ENCODE measurements at regions not wholly inside any gene's neighbourhood (a gene's known extent, or its start where the extent isn't known, plus 50 kb on each side); places are given as distances from the start of the nearest gene placed in this dataset.

DNA sequence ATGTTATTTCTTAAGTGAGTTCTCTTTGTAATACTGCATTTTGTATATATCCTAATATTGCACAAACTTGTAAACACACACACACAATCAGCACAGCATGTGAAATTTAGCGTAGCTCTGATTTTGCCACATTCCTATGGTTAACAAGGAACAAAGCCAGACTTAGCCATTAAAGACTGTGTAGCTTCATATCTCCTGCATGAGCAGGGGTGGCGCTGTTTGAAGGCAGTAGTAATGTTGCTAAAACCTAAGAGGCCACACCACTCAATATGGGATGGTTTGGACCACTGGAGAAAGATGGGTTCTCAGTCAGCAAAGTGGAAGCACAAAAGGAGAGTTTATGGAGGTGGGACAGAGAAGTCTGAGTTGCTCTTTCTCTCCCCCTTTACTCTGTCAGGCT, 61.1 kb upstream of the RND3 start:
- no peak overlapping the region for H3K4me2 ChIP-seq (ENCODE audit: low read length)
- no peak overlapping the region for H3K27ac ChIP-seq (ENCODE audit: low read depth, low read length)
- no peaks in the 10 kb centered on the region for H4K20me1 ChIP-seq (ENCODE audit: insufficient read depth)
- H3K9me3 ChIP-seq (ENCODE audit: control insufficient read depth in 1 of 2, insufficient read depth in 1 of 2, low read depth in 1 of 2, low read length in 2 of 2), result no peaks in the 10 kb centered on the region
- no peaks in the 10 kb centered on the region for H3K27me3 ChIP-seq (ENCODE audit: insufficient read depth, low read length)
- ChIA-PET RAD21 (ENCODE audit: low non-redundant PET in 1 of 2, low total read pairs in 2 of 2, uncharacterized antibody in 2 of 2, unreplicated experiment in 2 of 2) (no interaction called here), CTCF (interaction anchor here (0.6 to 1.7 kb wide), 8 partner anchors 8 to 484 kb away, joined by 3 to 8 read pairs (median 4); no protein-coding TSS in a partner anchor), POLR2A (no interaction called here)
- peak; percentile 97 for ATAC-seq
- H3K4me3 ChIP-seq (replicated peaks in 1 of 2; ENCODE audit: low read depth in 1 of 2, low read length in 2 of 2), result no peak overlapping the region
- no TSS peak for BruUV-seq (replicated peaks)
- H2AFZ ChIP-seq (ENCODE audit: low read depth, low read length, poor library complexity, severe bottlenecking), result no peak overlapping the region
- no peaks in the 10 kb centered on the region; the same call in 1 of the 2 replicates for H3K9me2 ChIP-seq (ENCODE audit: insufficient read depth)
- H3K4me1 ChIP-seq (ENCODE audit: control insufficient read depth in 1 of 2, insufficient read depth in 2 of 2, low read length in 2 of 2), result no peaks in the 10 kb centered on the region
- H3K79me2 ChIP-seq (ENCODE audit: insufficient read depth, low read length), result no peaks in the 10 kb centered on the region
- TF ChIP-seq, protein P1, sequence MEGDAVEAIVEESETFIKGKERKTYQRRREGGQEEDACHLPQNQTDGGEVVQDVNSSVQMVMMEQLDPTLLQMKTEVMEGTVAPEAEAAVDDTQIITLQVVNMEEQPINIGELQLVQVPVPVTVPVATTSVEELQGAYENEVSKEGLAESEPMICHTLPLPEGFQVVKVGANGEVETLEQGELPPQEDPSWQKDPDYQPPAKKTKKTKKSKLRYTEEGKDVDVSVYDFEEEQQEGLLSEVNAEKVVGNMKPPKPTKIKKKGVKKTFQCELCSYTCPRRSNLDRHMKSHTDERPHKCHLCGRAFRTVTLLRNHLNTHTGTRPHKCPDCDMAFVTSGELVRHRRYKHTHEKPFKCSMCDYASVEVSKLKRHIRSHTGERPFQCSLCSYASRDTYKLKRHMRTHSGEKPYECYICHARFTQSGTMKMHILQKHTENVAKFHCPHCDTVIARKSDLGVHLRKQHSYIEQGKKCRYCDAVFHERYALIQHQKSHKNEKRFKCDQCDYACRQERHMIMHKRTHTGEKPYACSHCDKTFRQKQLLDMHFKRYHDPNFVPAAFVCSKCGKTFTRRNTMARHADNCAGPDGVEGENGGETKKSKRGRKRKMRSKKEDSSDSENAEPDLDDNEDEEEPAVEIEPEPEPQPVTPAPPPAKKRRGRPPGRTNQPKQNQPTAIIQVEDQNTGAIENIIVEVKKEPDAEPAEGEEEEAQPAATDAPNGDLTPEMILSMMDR (IDR thresholded peaks at IDR 0.05 in 2 of 3, conservative IDR thresholded peaks at IDR 0.05 in 1 of 3; ENCODE audit: borderline replicate concordance in 1 of 3, insufficient read depth in 1 of 3, low read depth in 2 of 3, low read length in 2 of 3), result peak in 2 of 3 experiments; percentile 69 to 78; a peak in 4 of 6 replicates
- TF ChIP-seq RAD21 (IDR thresholded peaks at IDR 0.05; ENCODE audit: low read depth) (0 out of 2 replicates have a peak, but pooled peaks have one; percentile 6), ELF1 (IDR thresholded peaks at IDR 0.05; ENCODE audit: borderline replicate concordance, low read depth) (no peak), EGR1 (IDR thresholded peaks at IDR 0.05; ENCODE audit: low read depth) (no peak)
- TF ChIP-seq, protein P2, sequence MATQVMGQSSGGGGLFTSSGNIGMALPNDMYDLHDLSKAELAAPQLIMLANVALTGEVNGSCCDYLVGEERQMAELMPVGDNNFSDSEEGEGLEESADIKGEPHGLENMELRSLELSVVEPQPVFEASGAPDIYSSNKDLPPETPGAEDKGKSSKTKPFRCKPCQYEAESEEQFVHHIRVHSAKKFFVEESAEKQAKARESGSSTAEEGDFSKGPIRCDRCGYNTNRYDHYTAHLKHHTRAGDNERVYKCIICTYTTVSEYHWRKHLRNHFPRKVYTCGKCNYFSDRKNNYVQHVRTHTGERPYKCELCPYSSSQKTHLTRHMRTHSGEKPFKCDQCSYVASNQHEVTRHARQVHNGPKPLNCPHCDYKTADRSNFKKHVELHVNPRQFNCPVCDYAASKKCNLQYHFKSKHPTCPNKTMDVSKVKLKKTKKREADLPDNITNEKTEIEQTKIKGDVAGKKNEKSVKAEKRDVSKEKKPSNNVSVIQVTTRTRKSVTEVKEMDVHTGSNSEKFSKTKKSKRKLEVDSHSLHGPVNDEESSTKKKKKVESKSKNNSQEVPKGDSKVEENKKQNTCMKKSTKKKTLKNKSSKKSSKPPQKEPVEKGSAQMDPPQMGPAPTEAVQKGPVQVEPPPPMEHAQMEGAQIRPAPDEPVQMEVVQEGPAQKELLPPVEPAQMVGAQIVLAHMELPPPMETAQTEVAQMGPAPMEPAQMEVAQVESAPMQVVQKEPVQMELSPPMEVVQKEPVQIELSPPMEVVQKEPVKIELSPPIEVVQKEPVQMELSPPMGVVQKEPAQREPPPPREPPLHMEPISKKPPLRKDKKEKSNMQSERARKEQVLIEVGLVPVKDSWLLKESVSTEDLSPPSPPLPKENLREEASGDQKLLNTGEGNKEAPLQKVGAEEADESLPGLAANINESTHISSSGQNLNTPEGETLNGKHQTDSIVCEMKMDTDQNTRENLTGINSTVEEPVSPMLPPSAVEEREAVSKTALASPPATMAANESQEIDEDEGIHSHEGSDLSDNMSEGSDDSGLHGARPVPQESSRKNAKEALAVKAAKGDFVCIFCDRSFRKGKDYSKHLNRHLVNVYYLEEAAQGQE (IDR thresholded peaks at IDR 0.05; ENCODE audit: low read depth), result no peak
- intact Hi-C loops (cut with micrococcal nuclease), result no loop called here
- H3K36me3 ChIP-seq (ENCODE audit: control insufficient read depth in 1 of 2, insufficient read depth in 2 of 2, low read length in 2 of 2), result no peaks in the 10 kb centered on the region
- peak; percentile 33 for DNase-seq (ENCODE audit: low read depth, low spot score)
- H3K9ac ChIP-seq (ENCODE audit: low read length), result no peak overlapping the region
